Neural progenitor cell (in vitro differentiated cells): ENCODE measurements at regions not wholly inside any gene's neighbourhood (a gene's known extent, or its start where the extent isn't known, plus 50 kb on each side); places are given as distances from the start of the nearest gene placed in this dataset.

Source experiments
- DNase-seq: peaks from one replicate; pipeline ENCODE4 v3.0.0-alpha.2; 2016; ENCODE audit warnings: low spot score
- H2AFZ ChIP-seq: fragments of 200-600 bp; sonication (generic); replicated peaks from 2 replicates; pipeline ENCODE4 v1.6.1; 2016; ENCODE audit warnings: antibody characterized with exemption
- H3F3A ChIP-seq: fragments of 200-600 bp; sonication (generic); 2 replicates; pipeline ENCODE4 v1.6.1; 2016; ENCODE audit warnings: antibody characterized with exemption, low read depth
- H3K27ac ChIP-seq: fragments of 200-600 bp; sonication (generic); 2 replicates; pipeline ENCODE4 v1.5.1; 2016; ENCODE audit warnings: mild to moderate bottlenecking
- H3K27me3 ChIP-seq: fragments of 200-600 bp; sonication (generic); 2 replicates; pipeline ENCODE4 v1.6.1; 2016; ENCODE audit warnings: mild to moderate bottlenecking, moderate library complexity
- H3K36me3 ChIP-seq: fragments of 200-600 bp; sonication (generic); 2 replicates; pipeline ENCODE4 v1.5.1; 2016
- H3K4me1 ChIP-seq: fragments of 200-600 bp; sonication (generic); 2 replicates; pipeline ENCODE4 v1.6.1; 2016; ENCODE audit warnings: mixed run types
- H3K4me2 ChIP-seq: fragments of 200-600 bp; sonication (generic); 2 replicates; pipeline ENCODE4 v1.6.1; 2016
- H3K4me3 ChIP-seq: fragments of 200-600 bp; sonication (generic); 2 replicates; pipeline ENCODE4 v1.5.1; 2016
- H3K79me2 ChIP-seq: fragments of 200-600 bp; sonication (generic); 2 replicates; pipeline ENCODE4 v1.6.1; 2016; ENCODE audit warnings: low read depth
- H3K9ac ChIP-seq: fragments of 200-600 bp; sonication (generic); 2 replicates; pipeline ENCODE4 v1.6.1; 2016
- H3K9me3 ChIP-seq: fragments of 200-600 bp; sonication (generic); 2 replicates; pipeline ENCODE4 v1.5.1; 2016; ENCODE audit warnings: low read depth
- H4K20me1 ChIP-seq: fragments of 200-600 bp; sonication (generic); 2 replicates; pipeline ENCODE4 v1.6.1; 2016; ENCODE audit warnings: low read depth
- H3K27ac Mint-ChIP-seq: 3 replicates; pipeline ENCODE4 v1.8.0; 2021; ENCODE audit warnings: mixed read lengths
- H3K27me3 Mint-ChIP-seq: 2 replicates; pipeline ENCODE4 v1.8.0; 2022; ENCODE audit warnings: low read depth, mild to moderate bottlenecking, inconsistent platforms, moderate library complexity, mixed read lengths; ENCODE audit not compliant: insufficient read depth
- H3K36me3 Mint-ChIP-seq: 3 replicates; pipeline ENCODE4 v1.8.0; 2021; ENCODE audit warnings: mixed read lengths
- H3K4me1 Mint-ChIP-seq: 3 replicates; pipeline ENCODE4 v1.8.0; 2021; ENCODE audit warnings: mixed read lengths
- H3K4me3 Mint-ChIP-seq: 3 replicates; pipeline ENCODE4 v1.8.0; 2021; ENCODE audit warnings: mild to moderate bottlenecking, moderate library complexity, mixed read lengths
- H3K9me3 Mint-ChIP-seq: 3 replicates; pipeline ENCODE4 v1.8.0; 2020; ENCODE audit warnings: mixed read lengths
- EZH2 ChIP-seq: fragments of 200-600 bp; sonication (generic); IDR thresholded peaks from 2 replicates; pipeline ENCODE4 v1.6.1; 2017; ENCODE audit warnings: antibody characterized with exemption, mild to moderate bottlenecking, moderate library complexity
- EZH2phosphoT487 ChIP-seq: fragments of 200-600 bp; sonication (generic); IDR thresholded peaks from 2 replicates; pipeline ENCODE4 v1.6.1; 2017; ENCODE audit warnings: antibody characterized with exemption
- TF ChIP-seq, protein P1 (sequence below): fragments of 200-600 bp; sonication (generic); IDR thresholded peaks from 2 replicates; pipeline ENCODE4 v1.5.1; 2017; ENCODE audit warnings: antibody characterized with exemption, mild to moderate bottlenecking

GRCh38 chr2:198309673-198310280 is 505.4 kb downstream of the PLCL1 start:
- Histone ChIP-seq H3K79me2 (no peaks in the 10 kb centered on the region), H3K9ac (no peak overlapping the region), H3K27ac (no peak overlapping the region), H3K4me1 (no peaks in the 10 kb centered on the region), H3K27me3 (no peaks in the 10 kb centered on the region), H4K20me1 (no peaks in the 10 kb centered on the region), H3F3A (no peaks in the 10 kb centered on the region), H2AFZ (no peak overlapping the region), H3K4me3 (no peak overlapping the region), H3K4me2 (no peak overlapping the region), H3K36me3 (no peaks in the 10 kb centered on the region), H3K9me3 (no peaks in the 10 kb centered on the region)
- Mint-ChIP-seq H3K36me3 (no peaks in the 10 kb centered on the region), H3K27me3 (peaks cover 9% of the 10 kb centered on the region), H3K4me1 (peaks cover 13% of the 10 kb centered on the region), H3K9me3 (no peaks in the 10 kb centered on the region), H3K27ac (no peak overlapping the region), H3K4me3 (no peak overlapping the region)
- TF ChIP-seq EZH2phosphoT487, result no peak
- TF ChIP-seq, protein P1, sequence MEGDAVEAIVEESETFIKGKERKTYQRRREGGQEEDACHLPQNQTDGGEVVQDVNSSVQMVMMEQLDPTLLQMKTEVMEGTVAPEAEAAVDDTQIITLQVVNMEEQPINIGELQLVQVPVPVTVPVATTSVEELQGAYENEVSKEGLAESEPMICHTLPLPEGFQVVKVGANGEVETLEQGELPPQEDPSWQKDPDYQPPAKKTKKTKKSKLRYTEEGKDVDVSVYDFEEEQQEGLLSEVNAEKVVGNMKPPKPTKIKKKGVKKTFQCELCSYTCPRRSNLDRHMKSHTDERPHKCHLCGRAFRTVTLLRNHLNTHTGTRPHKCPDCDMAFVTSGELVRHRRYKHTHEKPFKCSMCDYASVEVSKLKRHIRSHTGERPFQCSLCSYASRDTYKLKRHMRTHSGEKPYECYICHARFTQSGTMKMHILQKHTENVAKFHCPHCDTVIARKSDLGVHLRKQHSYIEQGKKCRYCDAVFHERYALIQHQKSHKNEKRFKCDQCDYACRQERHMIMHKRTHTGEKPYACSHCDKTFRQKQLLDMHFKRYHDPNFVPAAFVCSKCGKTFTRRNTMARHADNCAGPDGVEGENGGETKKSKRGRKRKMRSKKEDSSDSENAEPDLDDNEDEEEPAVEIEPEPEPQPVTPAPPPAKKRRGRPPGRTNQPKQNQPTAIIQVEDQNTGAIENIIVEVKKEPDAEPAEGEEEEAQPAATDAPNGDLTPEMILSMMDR, result peak; percentile 86
- DNase-seq, result peak; percentile 61

GRCh38 chr2:198309081-198309480 is 504.7 kb downstream of the PLCL1 start:
- H3K27me3 Mint-ChIP-seq, result peaks cover 9% of the 10 kb centered on the region
- peaks cover 13% of the 10 kb centered on the region for H3K4me1 Mint-ChIP-seq
- H2AFZ ChIP-seq, result no peak overlapping the region
- no peaks in the 10 kb centered on the region for H3K36me3 Mint-ChIP-seq
- TF ChIP-seq EZH2 (no peak), EZH2phosphoT487 (no peak)
- TF ChIP-seq, protein P1, result no peak
- H3K36me3 ChIP-seq, result no peaks in the 10 kb centered on the region
- no peaks in the 10 kb centered on the region for H3K27me3 ChIP-seq
- H3K9me3 Mint-ChIP-seq, result no peaks in the 10 kb centered on the region
- H3K4me3 ChIP-seq, result no peak overlapping the region
- H3K9ac ChIP-seq, result no peak overlapping the region
- H4K20me1 ChIP-seq, result no peaks in the 10 kb centered on the region
- no peaks in the 10 kb centered on the region for H3K79me2 ChIP-seq
- H3K4me1 ChIP-seq, result no peaks in the 10 kb centered on the region
- DNase-seq, result no peak
- no peaks in the 10 kb centered on the region for H3F3A ChIP-seq
- H3K4me3 Mint-ChIP-seq, result no peak overlapping the region
- no peaks in the 10 kb centered on the region for H3K9me3 ChIP-seq
- no peak overlapping the region for H3K4me2 ChIP-seq
- no peak overlapping the region for H3K27ac Mint-ChIP-seq
- no peak overlapping the region for H3K27ac ChIP-seq

GRCh38 chr2:198308368-198308767 is 504.0 kb downstream of the PLCL1 start:
- Histone ChIP-seq H3K9me3 (no peaks in the 10 kb centered on the region), H3F3A (no peaks in the 10 kb centered on the region), H3K27ac (no peak overlapping the region), H3K36me3 (no peaks in the 10 kb centered on the region), H3K4me3 (no peak overlapping the region), H3K4me2 (no peak overlapping the region), H3K9ac (no peak overlapping the region), H3K27me3 (no peaks in the 10 kb centered on the region), H4K20me1 (no peaks in the 10 kb centered on the region), H3K79me2 (no peaks in the 10 kb centered on the region), H3K4me1 (no peaks in the 10 kb centered on the region), H2AFZ (no peak overlapping the region)
- Mint-ChIP-seq H3K36me3 (no peaks in the 10 kb centered on the region), H3K27me3 (peaks cover 9% of the 10 kb centered on the region), H3K27ac (no peak overlapping the region), H3K9me3 (no peaks in the 10 kb centered on the region), H3K4me1 (peaks cover 9% of the 10 kb centered on the region), H3K4me3 (no peak overlapping the region)
- DNase-seq, result no peak
- TF ChIP-seq EZH2 (no peak), EZH2phosphoT487 (no peak)
- TF ChIP-seq, protein P1, result no peak
